Karpas-422 (cell line): ENCODE measurements at regions not wholly inside any gene's neighbourhood (a gene's known extent, or its start where the extent isn't known, plus 50 kb on each side); places are given as distances from the start of the nearest gene placed in this dataset.

Experiments used
- DNase-seq: peaks from one replicate; pipeline ENCODE4 v3.0.0-alpha.2; 2015
- H2AFZ ChIP-seq: fragments of 200-600 bp; sonication (generic); 2 replicates; pipeline ENCODE4 v1.6.1; 2014; ENCODE audit warnings: antibody characterized with exemption, low read length, mixed read lengths
- H3K27ac ChIP-seq: fragments of 200-600 bp; sonication (generic); 2 replicates; pipeline ENCODE4 v1.5.1; 2014; ENCODE audit warnings: mild to moderate bottlenecking, low read length, moderate library complexity
- H3K27me3 ChIP-seq: fragments of 200-600 bp; sonication (generic); 2 replicates; pipeline ENCODE4 v1.6.1; 2014; ENCODE audit warnings: low read length, mixed read lengths
- H3K36me3 ChIP-seq: fragments of 200-600 bp; sonication (generic); 2 replicates; pipeline ENCODE4 v1.6.1; 2014; ENCODE audit warnings: low read length, mixed read lengths; ENCODE audit not compliant: insufficient read depth
- H3K4me1 ChIP-seq: fragments of 200-600 bp; sonication (generic); 2 replicates; pipeline ENCODE4 v1.6.1; 2014; ENCODE audit warnings: mild to moderate bottlenecking, low read length, mixed read lengths
- H3K4me2 ChIP-seq: fragments of 200-600 bp; sonication (generic); 2 replicates; pipeline ENCODE4 v1.6.1; 2014; ENCODE audit warnings: low read length, low read depth, mild to moderate bottlenecking; ENCODE audit not compliant: poor library complexity, severe bottlenecking
- H3K4me3 ChIP-seq: fragments of 200-600 bp; sonication (generic); 2 replicates; pipeline ENCODE4 v1.5.1; 2014; ENCODE audit warnings: mild to moderate bottlenecking, antibody characterized with exemption, low read length, mixed read lengths
- H3K79me2 ChIP-seq: fragments of 200-600 bp; sonication (generic); 2 replicates; pipeline ENCODE4 v1.6.1; 2014; ENCODE audit warnings: mild to moderate bottlenecking, low read length, mixed read lengths
- H3K9ac ChIP-seq: fragments of 200-600 bp; sonication (generic); 2 replicates; pipeline ENCODE4 v1.6.0; 2014; ENCODE audit warnings: low read length
- H3K9me2 ChIP-seq: fragments of 200-600 bp; sonication (generic), shearing (Covaris generic); replicated peaks from 2 replicates; pipeline ENCODE4 v1.6.0; 2014; ENCODE audit warnings: mild to moderate bottlenecking, low read length, moderate library complexity; ENCODE audit not compliant: insufficient read depth
- H3K9me3 ChIP-seq: fragments of 300-700, 200-600 bp; sonication (generic); 2 replicates; pipeline ENCODE4 v1.6.1; 2014; ENCODE audit warnings: low read length, mixed read lengths
- H4K20me1 ChIP-seq: fragments of 200-600 bp; sonication (generic); 2 replicates; pipeline ENCODE4 v1.6.1; 2014; ENCODE audit warnings: mild to moderate bottlenecking, antibody characterized with exemption, low read length, low read depth; ENCODE audit not compliant: insufficient read depth

DNA sequence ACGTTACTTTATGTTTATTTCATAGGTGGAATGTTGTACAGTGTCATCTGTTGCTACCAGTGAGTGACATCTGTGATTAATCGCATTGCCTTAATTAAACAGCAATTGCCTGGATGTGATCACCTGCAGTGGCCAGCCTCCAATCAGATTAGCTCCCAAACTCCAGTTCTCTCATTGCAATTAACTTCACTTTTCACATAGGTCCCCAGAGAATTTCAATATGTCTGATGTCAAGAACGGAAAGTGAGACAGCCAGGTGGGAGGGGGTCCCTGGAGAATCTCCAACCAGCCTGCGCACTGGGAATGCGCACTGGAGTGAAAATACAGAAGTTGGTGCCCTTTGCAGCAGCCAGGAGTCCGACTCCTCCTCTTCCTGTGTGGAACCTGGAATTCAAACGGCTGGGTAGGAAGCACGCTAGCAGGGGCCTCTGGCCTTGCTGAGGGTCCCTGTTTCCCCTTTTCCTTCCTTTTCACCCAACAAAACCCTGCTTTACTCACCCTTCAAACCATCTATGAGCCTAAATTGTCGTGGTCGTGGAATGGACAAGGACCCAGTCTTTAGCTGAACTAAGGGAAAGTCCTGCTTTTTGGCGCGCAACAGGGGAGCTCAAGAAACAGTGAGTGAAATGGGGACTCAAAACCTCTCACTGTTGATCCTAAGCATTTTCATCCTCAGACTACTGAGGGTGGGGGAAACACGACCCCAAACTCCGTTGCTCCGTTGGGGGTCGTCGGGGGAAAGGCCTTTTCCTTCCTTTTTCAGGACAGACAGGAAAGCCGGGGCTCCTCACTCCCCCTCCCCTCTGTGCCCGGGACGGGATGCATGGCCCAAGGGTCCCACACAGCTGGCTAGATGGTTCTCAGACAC, 1355.5 kb upstream of the LRRTM3 start:
- H3K9me3 ChIP-seq: no peaks in the 10 kb centered on the region
- no peak overlapping the region for H2AFZ ChIP-seq
- peaks cover 26% of the 10 kb centered on the region for H3K4me1 ChIP-seq
- no peaks in the 10 kb centered on the region for H3K9me2 ChIP-seq
- no peak overlapping the region for H3K4me3 ChIP-seq
- no peaks in the 10 kb centered on the region; the same call in 1 of the 2 replicates for H3K36me3 ChIP-seq
- no peak overlapping the region for H3K4me2 ChIP-seq
- no peak for DNase-seq
- no peaks in the 10 kb centered on the region for H3K79me2 ChIP-seq
- H4K20me1 ChIP-seq: no peaks in the 10 kb centered on the region
- no peaks in the 10 kb centered on the region for H3K27me3 ChIP-seq
- no peak overlapping the region for H3K9ac ChIP-seq
- H3K27ac ChIP-seq: no peak overlapping the region

DNA sequence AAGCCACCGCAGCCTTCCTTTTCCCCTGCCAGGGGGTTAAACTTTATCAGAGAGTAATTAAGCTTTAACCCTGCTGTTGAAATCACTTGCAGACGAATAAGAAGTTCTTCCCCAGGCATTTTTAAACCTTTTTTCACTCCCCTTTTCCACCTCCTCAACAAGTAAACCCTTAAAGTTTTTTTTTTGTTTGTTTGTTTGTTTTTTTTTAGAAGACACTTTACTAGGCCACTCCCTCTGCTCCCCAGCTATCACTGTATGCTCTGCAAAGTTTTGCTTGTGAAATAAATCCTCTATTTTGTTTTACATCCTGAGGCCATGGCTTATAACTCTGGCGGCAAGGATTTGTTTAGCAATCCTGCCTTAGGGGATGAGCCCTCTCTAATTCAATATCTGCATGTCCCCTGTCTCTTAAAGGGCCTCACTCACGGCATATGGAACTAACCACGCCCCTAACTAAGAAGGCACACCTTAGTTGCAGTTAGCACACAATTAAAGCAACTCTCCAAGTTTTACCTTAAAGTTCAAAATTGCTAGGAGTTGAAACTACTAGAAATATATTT, 1354.7 kb upstream of the LRRTM3 start:
- Histone ChIP-seq H3K27ac (no peak overlapping the region), H4K20me1 (no peaks in the 10 kb centered on the region), H3K9me3 (no peaks in the 10 kb centered on the region), H2AFZ (peak overlapping the region; percentile 51; the same call in 1 of the 2 replicates), H3K4me3 (no peak overlapping the region), H3K9me2 (no peaks in the 10 kb centered on the region), H3K4me1 (peaks cover 19% of the 10 kb centered on the region), H3K36me3 (no peaks in the 10 kb centered on the region; the same call in 1 of the 2 replicates), H3K4me2 (no peak overlapping the region), H3K79me2 (no peaks in the 10 kb centered on the region), H3K27me3 (no peaks in the 10 kb centered on the region), H3K9ac (no peak overlapping the region)
- DNase-seq: no peak

DNA sequence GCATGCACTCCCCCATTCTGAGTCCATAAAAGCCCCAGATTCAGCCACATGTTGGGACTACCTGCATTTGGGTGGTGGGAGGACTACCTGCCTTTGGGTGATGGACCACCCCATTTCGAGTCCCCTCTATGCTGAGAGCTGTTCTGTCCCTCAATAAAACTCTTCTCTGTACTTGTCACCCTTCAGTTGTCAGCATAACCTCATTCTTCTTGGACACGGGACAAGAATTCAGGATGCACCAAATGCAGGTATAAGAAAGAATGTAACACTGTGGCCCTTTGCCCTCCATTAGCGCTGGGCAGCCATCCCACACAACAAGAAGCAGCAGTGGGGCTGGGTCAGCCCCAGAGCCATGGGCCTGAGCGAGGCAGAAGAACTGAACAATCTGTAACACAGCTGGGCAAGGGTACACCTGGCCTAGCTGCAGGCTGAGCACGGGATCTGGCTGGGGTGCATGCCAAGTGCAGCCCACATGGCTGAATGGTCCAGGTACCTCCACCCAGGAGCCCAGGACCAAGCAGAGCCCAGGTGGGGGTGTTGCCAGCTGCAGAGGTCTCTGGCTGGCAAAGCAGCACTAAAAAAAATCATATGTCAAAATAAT, 1344.3 kb upstream of the LRRTM3 start:
- no peak for DNase-seq
- Histone ChIP-seq H3K27ac (no peak overlapping the region), H3K36me3 (peaks cover 3% of the 10 kb centered on the region; the same call in 1 of the 2 replicates), H4K20me1 (no peaks in the 10 kb centered on the region), H3K27me3 (no peaks in the 10 kb centered on the region), H2AFZ (no peak overlapping the region), H3K9me3 (peaks cover 26% of the 10 kb centered on the region), H3K9me2 (no peaks in the 10 kb centered on the region), H3K9ac (no peak overlapping the region), H3K4me2 (no peak overlapping the region), H3K4me1 (peaks cover 2% of the 10 kb centered on the region; the same call in 1 of the 2 replicates), H3K4me3 (no peak overlapping the region), H3K79me2 (no peaks in the 10 kb centered on the region)

DNA sequence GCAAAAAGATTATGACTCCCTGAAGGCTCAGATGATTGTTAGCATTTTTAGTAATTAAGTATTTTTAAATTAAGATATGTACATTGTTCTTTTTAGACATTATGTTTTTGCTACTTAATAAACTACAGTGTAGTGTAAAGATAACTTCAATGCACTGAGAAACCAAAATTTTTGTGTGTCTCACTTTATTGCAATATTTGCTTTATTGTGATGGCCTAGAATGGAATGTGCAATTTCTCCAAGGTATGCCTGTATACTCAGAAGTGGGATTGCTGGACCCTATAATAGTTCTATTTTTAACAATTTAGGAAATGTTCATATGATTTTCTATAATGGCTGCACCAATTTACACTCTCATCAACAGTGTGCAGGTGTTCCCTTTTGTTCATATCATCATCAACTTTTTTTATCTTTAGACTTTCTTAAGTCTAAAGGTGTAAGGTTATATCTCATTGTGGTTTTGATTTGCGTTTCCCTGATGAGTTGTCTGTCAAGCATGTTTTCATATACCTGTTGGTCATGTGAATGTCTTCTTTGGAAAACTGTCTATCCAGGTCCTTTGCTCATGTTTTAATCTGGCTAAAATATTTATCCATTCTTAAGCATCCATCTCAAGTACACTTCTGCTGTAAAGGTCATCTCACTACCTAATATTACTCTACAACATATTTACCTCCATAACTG, 1323.5 kb upstream of the LRRTM3 start:
- Histone ChIP-seq H3K27ac (no peak overlapping the region), H3K9me3 (0 out of 2 replicates have a peak, but pooled peaks cover 5% of the 10 kb centered on the region), H3K9ac (no peak overlapping the region), H3K36me3 (no peaks in the 10 kb centered on the region), H3K4me2 (no peak overlapping the region), H3K79me2 (no peaks in the 10 kb centered on the region), H3K27me3 (no peaks in the 10 kb centered on the region), H3K9me2 (no peaks in the 10 kb centered on the region), H3K4me3 (no peak overlapping the region), H2AFZ (no peak overlapping the region), H4K20me1 (no peaks in the 10 kb centered on the region), H3K4me1 (no peaks in the 10 kb centered on the region)
- no peak for DNase-seq

DNA sequence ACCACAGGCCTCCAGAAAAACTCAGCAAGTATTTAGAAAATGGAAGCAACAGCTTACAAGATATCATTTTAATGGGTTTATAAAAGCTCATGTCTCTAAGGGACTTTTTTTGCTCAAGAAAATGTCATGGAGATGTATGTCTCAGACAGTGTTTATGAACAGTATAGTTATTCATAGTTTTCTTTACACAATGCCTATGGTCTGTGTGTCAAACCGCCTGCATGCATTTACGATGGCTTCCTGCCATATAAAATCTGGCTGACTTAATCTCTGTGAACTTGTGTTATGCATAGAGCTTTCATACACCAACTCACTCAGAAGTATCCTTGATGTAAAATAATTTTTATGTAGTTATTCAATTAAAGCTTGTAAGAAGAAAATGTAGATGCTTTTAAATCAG, 1314.2 kb upstream of the LRRTM3 start:
- H3K4me1 ChIP-seq: no peaks in the 10 kb centered on the region
- no peak overlapping the region for H3K9ac ChIP-seq
- no peaks in the 10 kb centered on the region for H3K79me2 ChIP-seq
- H3K36me3 ChIP-seq: peaks cover 5% of the 10 kb centered on the region; the same call in 1 of the 2 replicates
- H3K9me3 ChIP-seq: peaks cover 27% of the 10 kb centered on the region
- no peak for DNase-seq
- no peaks in the 10 kb centered on the region for H4K20me1 ChIP-seq
- H3K4me3 ChIP-seq: no peak overlapping the region
- H3K9me2 ChIP-seq: no peaks in the 10 kb centered on the region
- H2AFZ ChIP-seq: peak overlapping the region; percentile 84; the same call in 1 of the 2 replicates
- no peaks in the 10 kb centered on the region for H3K27me3 ChIP-seq
- no peak overlapping the region for H3K4me2 ChIP-seq
- H3K27ac ChIP-seq: no peak overlapping the region

DNA sequence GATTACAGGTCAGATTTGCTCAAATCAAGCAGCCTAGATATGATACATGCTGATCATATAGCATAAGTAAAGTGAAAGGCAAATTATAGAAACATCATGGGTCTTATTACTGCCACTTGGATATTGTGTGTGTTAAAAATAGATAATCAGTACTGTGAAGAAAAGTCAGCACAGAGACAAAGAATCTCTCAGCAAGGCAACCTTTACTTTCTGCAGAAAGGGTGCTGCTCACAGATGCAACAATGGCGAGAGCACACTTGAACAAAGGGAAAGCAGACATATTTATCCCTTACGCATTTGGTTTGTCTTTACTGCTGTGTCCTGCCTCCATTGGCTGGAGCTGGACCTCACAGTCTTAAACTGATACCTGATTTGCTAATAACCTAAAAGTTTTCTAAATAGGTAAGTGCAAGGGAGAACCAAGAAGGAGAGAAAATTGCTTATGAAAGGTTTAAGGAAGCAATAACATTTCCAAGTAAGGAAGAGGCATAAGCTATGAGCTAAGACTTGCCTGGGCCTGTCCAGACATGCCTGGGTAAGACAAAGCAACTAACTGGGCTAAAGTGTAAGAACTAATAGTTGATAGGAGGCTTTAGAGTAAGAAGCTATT, 1310.8 kb upstream of the LRRTM3 start:
- H3K27ac ChIP-seq: no peak overlapping the region
- no peaks in the 10 kb centered on the region for H4K20me1 ChIP-seq

DNA sequence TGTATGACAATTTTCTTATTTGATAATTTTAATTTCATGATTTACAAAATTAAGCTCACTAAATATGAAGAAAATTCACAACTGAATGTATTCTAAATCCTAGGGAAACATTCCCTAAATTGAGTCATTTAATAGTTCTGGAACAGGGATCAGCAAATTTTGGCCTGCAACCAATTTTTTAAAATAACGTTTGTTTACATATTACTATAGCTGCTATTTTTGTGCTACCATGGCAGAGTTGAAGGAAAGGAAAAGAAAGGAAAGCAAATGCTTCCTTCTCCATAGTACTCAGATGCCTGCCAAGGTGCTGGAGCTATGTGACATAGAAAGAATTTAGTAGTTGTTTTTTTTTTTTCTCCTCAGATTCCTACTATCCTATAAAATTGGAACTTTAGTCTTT, 1307.7 kb upstream of the LRRTM3 start:
- H3K36me3 ChIP-seq: peaks cover 5% of the 10 kb centered on the region; the same call in 1 of the 2 replicates
- H3K4me3 ChIP-seq: no peak overlapping the region
- H3K4me2 ChIP-seq: no peak overlapping the region
- H3K79me2 ChIP-seq: no peaks in the 10 kb centered on the region
- no peak overlapping the region for H3K9ac ChIP-seq
- H2AFZ ChIP-seq: no peak overlapping the region
- H3K9me2 ChIP-seq: no peaks in the 10 kb centered on the region
- no peaks in the 10 kb centered on the region for H3K27me3 ChIP-seq
- H3K4me1 ChIP-seq: peaks cover 3% of the 10 kb centered on the region; the same call in 1 of the 2 replicates
- peaks cover 32% of the 10 kb centered on the region for H3K9me3 ChIP-seq
- H3K27ac ChIP-seq: no peak overlapping the region
- no peak for DNase-seq
- no peaks in the 10 kb centered on the region for H4K20me1 ChIP-seq

More for the DNA sequence above, 1310.8 kb upstream of the LRRTM3 start:
- Histone ChIP-seq H3K9me3 (peaks cover 32% of the 10 kb centered on the region), H3K36me3 (peaks cover 5% of the 10 kb centered on the region; the same call in 1 of the 2 replicates), H3K79me2 (no peaks in the 10 kb centered on the region), H3K27me3 (no peaks in the 10 kb centered on the region), H3K4me2 (no peak overlapping the region), H3K9me2 (no peaks in the 10 kb centered on the region), H3K9ac (no peak overlapping the region), H2AFZ (peak overlapping the region; percentile 7; the same call in 1 of the 2 replicates), H3K4me1 (no peaks in the 10 kb centered on the region), H3K4me3 (no peak overlapping the region)
- no peak for DNase-seq
